Smooth muscle cell (in vitro differentiated cells): ENCODE measurements at regions not wholly inside any gene's neighbourhood (a gene's known extent, or its start where the extent isn't known, plus 50 kb on each side); places are given as distances from the start of the nearest gene placed in this dataset.

Experiments
- DNase-seq: peaks from one replicate; lab custom pipeline; 2025; ENCODE audit not compliant: unreplicated experiment; lab: John Stamatoyannopoulos, UW
- H2AFZ ChIP-seq: fragments of 200-600 bp; sonication (generic); 2 replicates; pipeline ENCODE4 v1.6.0; 2016; ENCODE audit warnings: antibody characterized with exemption, low read depth, mild to moderate bottlenecking
- H3F3A ChIP-seq: fragments of 200-600 bp; sonication (generic); 2 replicates; pipeline ENCODE4 v1.6.0; 2017; ENCODE audit warnings: antibody characterized with exemption, low read depth
- H3K27ac ChIP-seq: fragments of 200-600 bp; sonication (generic); 2 replicates; pipeline ENCODE4 v1.5.1; 2016; ENCODE audit warnings: low read depth, mild to moderate bottlenecking
- H3K27me3 ChIP-seq: fragments of 200-600 bp; sonication (generic); 2 replicates; pipeline ENCODE4 v1.6.1; 2016; ENCODE audit warnings: low read depth, mild to moderate bottlenecking
- H3K36me3 ChIP-seq: fragments of 200-600 bp; sonication (generic); 2 replicates; pipeline ENCODE4 v1.5.1; 2016; ENCODE audit warnings: low read depth
- H3K4me1 ChIP-seq: fragments of 200-600 bp; sonication (generic); 2 replicates; pipeline ENCODE4 v1.5.1; 2016; ENCODE audit warnings: low read depth
- H3K4me2 ChIP-seq: fragments of 200-600 bp; sonication (generic); 2 replicates; pipeline ENCODE4 v1.6.0; 2016; ENCODE audit warnings: mild to moderate bottlenecking
- H3K4me3 ChIP-seq: fragments of 200-600 bp; sonication (generic); 2 replicates; pipeline ENCODE4 v1.5.1; 2016; ENCODE audit warnings: mild to moderate bottlenecking
- H3K79me2 ChIP-seq: fragments of 200-600 bp; sonication (generic); 2 replicates; pipeline ENCODE4 v1.6.0; 2016; ENCODE audit warnings: low read depth, mild to moderate bottlenecking
- H3K9ac ChIP-seq: fragments of 200-600 bp; sonication (generic); 2 replicates; pipeline ENCODE4 v1.6.0; 2016; ENCODE audit warnings: low read depth
- H3K9me3 ChIP-seq: fragments of 200-600 bp; sonication (generic); replicated peaks from 2 replicates; pipeline ENCODE4 v1.5.1; 2016; ENCODE audit warnings: low read depth
- H4K20me1 ChIP-seq: fragments of 200-600 bp; sonication (generic); 2 replicates; pipeline ENCODE4 v1.6.0; 2016; ENCODE audit warnings: low read depth
- CTCF ChIP-seq: fragments of 200-600 bp; sonication (generic); IDR thresholded peaks from 2 replicates; pipeline ENCODE4 v1.5.1; 2017; ENCODE audit warnings: borderline replicate concordance, mild to moderate bottlenecking, antibody characterized with exemption; ENCODE audit not compliant: insufficient read depth, poor library complexity, severe bottlenecking
- WGBS: methylation state at CpG from one replicate; pipeline ENCODE4 v1.1.7; 2016; ENCODE audit warnings: low lambda C conversion rate; 5-methylcytosine and 5-hydroxymethylcytosine counted together

- H3K27ac ChIP-seq, result peak overlapping the region; percentile 3
- peak overlapping the region; percentile 66 for H3K4me2 ChIP-seq
- 16% methylated on average over 3 of the region's 3 CpGs for WGBS
Observed at GRCh38 chr1:199691540-199691939, 336.0 kb upstream of the NR5A2 start.

GRCh38 chr1:199693724-199694123 lies 333.8 kb upstream of the NR5A2 start:
- TF ChIP-seq CTCF, result no peak
- Histone ChIP-seq H3K9ac (no peak overlapping the region), H3K4me3 (no peak overlapping the region), H3F3A (no peaks in the 10 kb centered on the region), H3K27ac (no peak overlapping the region), H3K4me2 (no peak overlapping the region), H3K36me3 (no peaks in the 10 kb centered on the region), H2AFZ (no peak overlapping the region), H3K4me1 (peaks cover 17% of the 10 kb centered on the region), H3K27me3 (no peaks in the 10 kb centered on the region), H3K79me2 (no peaks in the 10 kb centered on the region), H4K20me1 (no peaks in the 10 kb centered on the region), H3K9me3 (no peaks in the 10 kb centered on the region)
- WGBS, result 92% methylated on average over 2 of the region's 2 CpGs
- DNase-seq, result no peak

More at GRCh38 chr1:199691540-199691939, 336.0 kb upstream of the NR5A2 start:
- Histone ChIP-seq H3K27me3 (no peaks in the 10 kb centered on the region), H3K4me3 (no peak overlapping the region), H3K9ac (no peak overlapping the region), H4K20me1 (no peaks in the 10 kb centered on the region), H3K9me3 (no peaks in the 10 kb centered on the region), H3F3A (peaks cover 3% of the 10 kb centered on the region), H3K36me3 (no peaks in the 10 kb centered on the region), H3K4me1 (peaks cover 32% of the 10 kb centered on the region), H2AFZ (peak overlapping the region; percentile 22), H3K79me2 (no peaks in the 10 kb centered on the region)
- no peak for DNase-seq
- no peak for TF ChIP-seq CTCF

GRCh38 chr1:199696225-199696624 lies 331.3 kb upstream of the NR5A2 start:
- no peak overlapping the region for H3K4me3 ChIP-seq
- 96% methylated on average over 2 of the region's 2 CpGs for WGBS
- no peak overlapping the region for H3K4me2 ChIP-seq
- H3K9me3 ChIP-seq, result no peaks in the 10 kb centered on the region
- H3K36me3 ChIP-seq, result no peaks in the 10 kb centered on the region
- H3K27ac ChIP-seq, result no peak overlapping the region
- no peak for DNase-seq
- no peaks in the 10 kb centered on the region for H3K79me2 ChIP-seq
- peaks cover 2% of the 10 kb centered on the region for H3K4me1 ChIP-seq
- no peaks in the 10 kb centered on the region for H4K20me1 ChIP-seq
- H2AFZ ChIP-seq, result no peak overlapping the region
- no peak for TF ChIP-seq CTCF
- H3K9ac ChIP-seq, result no peak overlapping the region
- H3K27me3 ChIP-seq, result no peaks in the 10 kb centered on the region
- H3F3A ChIP-seq, result no peaks in the 10 kb centered on the region

- TF ChIP-seq CTCF, result no peak
- no peak overlapping the region for H3K9ac ChIP-seq
- no peak for DNase-seq
- H3K4me3 ChIP-seq, result no peak overlapping the region
- H3K4me2 ChIP-seq, result no peak overlapping the region
- no peaks in the 10 kb centered on the region for H3K27me3 ChIP-seq
- H3K27ac ChIP-seq, result no peak overlapping the region
- no peaks in the 10 kb centered on the region for H3K36me3 ChIP-seq
- no peak overlapping the region for H2AFZ ChIP-seq
- no peaks in the 10 kb centered on the region for H3K4me1 ChIP-seq
- H4K20me1 ChIP-seq, result no peaks in the 10 kb centered on the region
- H3F3A ChIP-seq, result no peaks in the 10 kb centered on the region
- no peaks in the 10 kb centered on the region for H3K9me3 ChIP-seq
- H3K79me2 ChIP-seq, result no peaks in the 10 kb centered on the region
Observed at GRCh38 chr1:199698222-199698621, 329.3 kb upstream of the NR5A2 start.
